Effector memory CD4-positive, alpha-beta T cell (primary cell): ENCODE measurements at regions not wholly inside any gene's neighbourhood (a gene's known extent, or its start where the extent isn't known, plus 50 kb on each side); places are given as distances from the start of the nearest gene placed in this dataset.
"Not testable (repeated sequence)": the region's sequence is repeated elsewhere in the genome, so short reads cannot be mapped to it uniquely, and the experiment has no call there.

Experiments
- DNase-seq, 3 donors: peaks; one replicate each; pipeline ENCODE4 v3.0.0-alpha.2; 2020
- H3K27ac ChIP-seq: 2 replicates; pipeline ENCODE4 v1.7.0; 2013; ENCODE audit warnings: mild to moderate bottlenecking, low read length, moderate library complexity; ENCODE audit not compliant: insufficient read depth, poor library complexity, severe bottlenecking
- H3K27me3 ChIP-seq: replicated peaks from 2 replicates; pipeline ENCODE4 v1.7.0; 2013; ENCODE audit warnings: mild to moderate bottlenecking, low read length; ENCODE audit not compliant: insufficient read depth, control insufficient read depth, poor library complexity, severe bottlenecking
- H3K36me3 ChIP-seq: 2 replicates; pipeline ENCODE4 v1.7.0; 2013; ENCODE audit warnings: mild to moderate bottlenecking, low read length, moderate library complexity; ENCODE audit not compliant: control insufficient read depth, insufficient read depth
- H3K4me1 ChIP-seq: 2 replicates; pipeline ENCODE4 v1.7.0; 2013; ENCODE audit warnings: low read length, mild to moderate bottlenecking; ENCODE audit not compliant: control insufficient read depth, insufficient read depth, poor library complexity, severe bottlenecking
- H3K4me3 ChIP-seq: 2 replicates; pipeline ENCODE4 v1.7.0; 2013; ENCODE audit warnings: low read length, low read depth, mild to moderate bottlenecking; ENCODE audit not compliant: insufficient read depth, poor library complexity, severe bottlenecking
- H3K9me3 ChIP-seq: 2 replicates; pipeline ENCODE4 v1.7.0; 2013; ENCODE audit warnings: mild to moderate bottlenecking, low read length, moderate library complexity; ENCODE audit not compliant: control insufficient read depth

DNA sequence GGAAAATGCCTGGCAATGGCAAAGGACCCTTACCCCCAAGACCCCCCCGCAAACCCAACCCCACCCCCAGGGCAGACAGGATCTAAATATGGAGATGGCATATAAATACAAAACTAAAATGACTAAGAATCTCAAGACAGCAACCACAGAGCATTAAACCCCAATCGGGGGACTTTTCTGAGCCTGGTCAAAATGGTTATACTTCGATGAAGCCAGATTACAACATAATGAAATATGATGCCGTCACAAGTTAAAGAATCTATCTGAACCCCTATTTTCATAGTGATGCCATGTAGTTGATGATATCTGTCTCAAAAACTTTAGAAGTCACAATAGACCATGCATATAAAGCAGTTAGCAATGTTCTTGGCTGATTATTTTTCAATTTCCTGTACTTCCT lies 223.6 kb downstream of the CGGBP1 start:
- Histone ChIP-seq H3K4me1 (no peaks in the 10 kb centered on the region), H3K4me3 (no peak overlapping the region), H3K36me3 (no peaks in the 10 kb centered on the region), H3K27me3 (no peaks in the 10 kb centered on the region), H3K9me3 (no peaks in the 10 kb centered on the region), H3K27ac (no peak overlapping the region)
- DNase-seq: no peak

DNA sequence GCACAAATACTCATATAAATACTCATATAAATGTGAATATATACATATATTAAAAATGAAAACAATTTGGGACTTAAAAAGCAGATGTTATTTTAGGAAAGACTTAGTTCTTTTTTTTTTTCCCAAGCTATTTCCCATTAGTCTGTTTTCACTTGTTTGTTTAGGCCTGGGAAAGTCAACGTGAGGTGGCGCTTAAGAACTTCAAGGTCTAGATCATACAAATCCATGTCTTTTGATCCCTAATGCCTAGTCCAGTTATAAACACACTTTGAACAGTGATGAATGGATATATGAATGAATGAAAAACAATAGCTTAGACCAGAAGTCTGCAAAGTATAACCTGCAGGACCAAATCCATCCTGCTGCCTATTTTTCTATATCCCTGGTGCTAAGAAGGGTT lies 224.5 kb downstream of the CGGBP1 start:
- DNase-seq: no peak
- no peaks in the 10 kb centered on the region for H3K9me3 ChIP-seq
- H3K27me3 ChIP-seq: no peaks in the 10 kb centered on the region
- H3K4me1 ChIP-seq: no peaks in the 10 kb centered on the region
- H3K36me3 ChIP-seq: no peaks in the 10 kb centered on the region
- no peak overlapping the region for H3K27ac ChIP-seq
- H3K4me3 ChIP-seq: no peak overlapping the region

DNA sequence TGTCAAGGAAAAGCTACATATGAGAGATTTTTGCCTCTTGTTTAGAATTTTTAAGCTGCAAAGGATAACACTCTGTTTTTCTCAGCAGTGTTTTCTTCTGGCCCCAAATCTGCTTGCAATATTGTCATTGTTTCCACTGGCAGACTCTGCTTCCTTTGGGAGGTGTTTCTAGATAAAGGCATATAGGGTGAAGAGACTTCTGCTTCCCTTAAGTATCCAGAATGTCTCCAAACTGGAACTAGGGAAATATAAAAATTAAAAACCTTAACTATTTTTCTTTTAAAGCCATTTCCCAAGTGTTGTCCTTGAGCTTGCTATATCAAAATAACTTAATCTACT lies 225.8 kb downstream of the CGGBP1 start:
- no peak overlapping the region for H3K4me3 ChIP-seq
- H3K36me3 ChIP-seq: no peaks in the 10 kb centered on the region
- H3K27ac ChIP-seq: no peak overlapping the region
- no peaks in the 10 kb centered on the region for H3K4me1 ChIP-seq
- no peaks in the 10 kb centered on the region for H3K9me3 ChIP-seq
- H3K27me3 ChIP-seq: no peaks in the 10 kb centered on the region
- no peak for DNase-seq

DNA sequence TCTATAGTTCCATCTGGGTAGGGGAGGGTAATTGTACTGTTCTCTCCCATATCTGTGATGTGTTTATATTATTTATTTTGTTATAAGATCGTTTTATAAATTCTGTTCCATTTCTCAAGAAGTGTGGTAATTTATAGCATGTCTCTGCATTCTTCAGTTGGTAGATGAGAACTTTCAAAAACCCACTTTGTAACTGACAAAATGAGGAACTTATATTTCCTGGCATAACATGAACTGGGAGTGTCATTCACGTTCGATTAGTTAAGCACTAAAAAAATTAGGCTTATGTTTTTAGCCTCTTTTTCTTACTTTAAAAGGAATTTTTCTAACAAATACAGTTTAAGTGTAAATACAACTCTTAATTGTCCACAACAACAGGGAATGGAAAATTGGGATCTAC lies 230.8 kb downstream of the CGGBP1 start:
- Histone ChIP-seq H3K4me1 (no peaks in the 10 kb centered on the region), H3K36me3 (no peaks in the 10 kb centered on the region), H3K27me3 (no peaks in the 10 kb centered on the region), H3K27ac (no peak overlapping the region), H3K9me3 (no peaks in the 10 kb centered on the region), H3K4me3 (no peak overlapping the region)
- no peak for DNase-seq

DNA sequence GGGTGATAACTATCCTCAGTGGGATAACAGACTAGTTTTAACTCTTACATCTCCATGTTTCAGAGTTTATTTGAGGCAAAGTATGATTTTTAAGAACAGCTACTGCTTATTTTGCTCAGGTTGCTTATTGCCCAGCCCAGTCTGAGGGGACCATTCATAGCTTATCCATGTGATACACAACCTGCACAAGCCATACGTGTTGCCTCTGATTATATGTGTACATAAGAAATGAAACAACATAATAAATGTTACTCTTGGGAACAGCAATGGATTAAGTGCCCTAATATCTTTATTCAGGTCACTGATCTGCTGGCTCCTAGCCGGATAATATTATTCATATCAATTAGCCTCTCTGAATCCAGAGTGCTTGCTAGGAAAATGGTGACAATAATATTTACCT lies 236.2 kb downstream of the CGGBP1 start:
- Histone ChIP-seq H3K36me3 (no peaks in the 10 kb centered on the region), H3K9me3 (no peaks in the 10 kb centered on the region), H3K27ac (no peak overlapping the region), H3K4me1 (no peaks in the 10 kb centered on the region), H3K27me3 (no peaks in the 10 kb centered on the region), H3K4me3 (no peak overlapping the region)
- DNase-seq: no peak

DNA sequence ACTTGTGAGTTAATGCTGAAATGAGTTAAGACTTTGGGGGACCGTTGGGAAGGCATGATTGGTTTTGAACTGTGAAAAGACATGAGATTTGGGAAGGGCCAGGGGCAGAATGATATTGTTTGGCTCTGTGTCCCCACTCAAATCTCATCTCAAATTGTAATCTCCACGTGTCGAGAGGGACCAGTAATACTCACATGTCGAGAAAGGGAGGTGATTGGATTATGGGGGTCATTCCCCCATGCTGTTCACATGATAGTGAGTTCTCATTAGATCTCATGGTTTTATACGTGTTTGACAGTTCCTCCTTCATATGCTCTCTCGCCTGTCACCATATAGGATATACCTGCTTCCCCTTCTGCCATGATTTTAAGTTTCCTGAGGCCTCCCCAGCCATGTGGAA lies 245.3 kb downstream of the CGGBP1 start:
- DNase-seq, H3K9me3 ChIP-seq, H3K36me3 ChIP-seq, H3K27ac ChIP-seq, H3K27me3 ChIP-seq, H3K4me1 ChIP-seq, H3K4me3 ChIP-seq: not testable (repeated sequence)

DNA sequence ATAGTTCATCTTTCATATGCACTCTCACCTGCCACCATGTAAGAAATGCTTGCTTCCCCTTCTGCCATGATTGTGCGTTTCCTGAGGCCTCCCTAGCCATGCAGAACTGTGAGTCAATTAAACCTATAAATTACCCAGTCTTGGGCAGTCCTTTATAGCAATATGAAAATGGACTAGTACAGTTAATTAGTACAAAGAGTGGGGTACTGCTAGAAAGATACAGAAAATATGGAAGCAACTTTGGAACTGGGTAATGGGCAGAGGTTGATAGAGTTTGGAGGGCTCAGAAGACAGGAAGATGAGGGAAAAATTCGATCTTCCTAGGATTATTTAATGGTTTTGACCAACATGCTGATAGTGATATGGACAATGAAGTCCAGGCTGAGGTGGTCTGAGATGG lies 246.9 kb downstream of the CGGBP1 start:
- H3K27me3 ChIP-seq: no peaks in the 10 kb centered on the region
- no peaks in the 10 kb centered on the region for H3K36me3 ChIP-seq
- no peaks in the 10 kb centered on the region for H3K9me3 ChIP-seq
- H3K4me1 ChIP-seq: no peaks in the 10 kb centered on the region
- no peak for DNase-seq
- H3K4me3 ChIP-seq: no peak overlapping the region
- no peak overlapping the region for H3K27ac ChIP-seq

DNA sequence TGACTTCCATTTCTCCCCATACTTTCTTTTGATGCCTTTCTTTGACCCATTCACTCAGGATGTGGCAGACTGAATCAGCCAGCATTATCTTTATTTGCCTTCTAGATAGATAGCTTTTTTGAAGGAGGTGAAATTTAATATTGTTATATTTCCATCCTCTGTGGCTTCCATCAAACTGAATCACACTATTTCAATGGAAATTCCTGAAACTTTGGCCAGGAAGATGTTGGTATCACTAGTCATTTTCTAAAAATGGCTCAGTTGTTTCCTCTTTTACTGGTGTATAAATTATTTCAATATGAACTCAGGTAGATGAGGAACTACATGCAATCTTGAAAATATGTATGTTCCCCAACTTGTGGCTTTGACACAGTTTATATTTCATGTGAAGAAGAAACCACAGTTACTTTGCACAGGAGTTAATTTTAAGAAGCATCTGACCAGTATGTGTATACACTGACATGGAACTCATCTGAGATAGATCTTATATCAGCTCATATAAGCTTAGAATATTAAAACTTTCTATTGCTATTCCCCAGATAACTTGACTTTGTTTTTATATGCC lies 248.3 kb downstream of the CGGBP1 start:
- Histone ChIP-seq H3K4me1 (no peaks in the 10 kb centered on the region), H3K4me3 (no peak overlapping the region), H3K27ac (no peak overlapping the region), H3K9me3 (no peaks in the 10 kb centered on the region), H3K27me3 (no peaks in the 10 kb centered on the region), H3K36me3 (no peaks in the 10 kb centered on the region)
- no peak for DNase-seq

DNA sequence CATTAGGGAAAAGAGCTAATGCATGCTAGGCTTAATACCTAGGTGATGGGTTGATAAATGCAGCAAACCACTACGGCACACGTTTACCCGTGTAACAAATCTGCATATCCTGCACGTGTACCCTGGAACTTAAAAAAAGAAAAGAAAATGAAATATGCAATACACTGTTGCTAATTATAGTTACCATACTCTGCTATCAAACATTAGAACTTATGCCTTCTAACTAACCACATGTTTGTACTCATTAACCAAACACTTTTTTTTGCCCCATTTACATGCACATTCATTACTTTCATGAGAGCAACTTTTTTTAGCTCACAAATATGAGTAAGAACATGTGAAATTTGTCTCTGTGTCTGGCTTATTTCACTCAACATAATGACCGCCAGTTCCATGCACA lies 253.1 kb downstream of the CGGBP1 start:
- no peak for DNase-seq
- H3K4me3 ChIP-seq: no peak overlapping the region

DNA sequence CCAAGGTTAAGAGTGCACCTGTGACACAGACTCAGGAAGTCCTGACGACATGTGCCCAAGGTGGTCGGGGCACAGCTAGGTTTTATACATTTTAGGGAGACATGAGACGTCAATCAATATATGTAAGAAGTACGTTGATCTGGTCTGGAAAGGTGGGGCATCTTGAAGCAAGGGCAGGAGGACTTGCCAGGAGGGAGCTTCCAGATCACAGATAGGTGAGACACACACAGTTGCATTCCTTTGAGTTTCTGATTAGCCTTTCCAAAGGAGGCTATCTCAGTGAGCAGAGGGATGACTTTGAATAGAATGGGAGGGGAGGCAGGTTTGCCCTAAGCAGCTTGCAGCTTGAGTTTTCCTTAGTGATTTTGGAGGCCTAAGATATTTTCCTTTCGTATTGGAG lies 257.4 kb downstream of the CGGBP1 start:
- Histone ChIP-seq H3K36me3 (no peaks in the 10 kb centered on the region), H3K27ac (no peak overlapping the region), H3K27me3 (peaks cover 7% of the 10 kb centered on the region), H3K4me3 (no peak overlapping the region), H3K9me3 (no peaks in the 10 kb centered on the region), H3K4me1 (no peaks in the 10 kb centered on the region)
- DNase-seq: no peak

More for the DNA sequence above, 253.1 kb downstream of the CGGBP1 start:
- peaks cover 2% of the 10 kb centered on the region for H3K27me3 ChIP-seq
- H3K27ac ChIP-seq: no peak overlapping the region
- H3K36me3 ChIP-seq: no peaks in the 10 kb centered on the region
- H3K4me1 ChIP-seq: no peaks in the 10 kb centered on the region
- no peaks in the 10 kb centered on the region for H3K9me3 ChIP-seq

DNA sequence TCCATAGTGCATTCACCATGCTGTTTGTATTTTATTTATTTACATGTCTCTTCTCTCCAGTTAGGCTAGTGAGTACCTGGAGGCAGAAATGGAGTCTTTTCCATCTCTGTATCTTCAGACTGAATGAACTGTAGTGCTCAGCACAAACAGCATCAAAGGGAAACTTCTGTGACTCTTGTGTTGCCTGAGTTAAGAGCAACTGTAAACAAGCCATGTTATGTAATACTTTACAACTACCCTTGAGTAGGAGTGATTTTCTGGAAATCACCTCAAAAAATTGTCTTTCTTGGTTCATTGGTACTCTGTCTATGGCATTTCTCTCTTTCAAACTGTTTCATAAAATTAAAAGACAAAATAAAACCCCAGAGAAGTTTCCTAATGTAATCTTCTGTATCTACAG lies 258.3 kb downstream of the CGGBP1 start:
- Histone ChIP-seq H3K4me1 (no peaks in the 10 kb centered on the region), H3K27me3 (peaks cover 8% of the 10 kb centered on the region), H3K9me3 (no peaks in the 10 kb centered on the region), H3K27ac (no peak overlapping the region), H3K36me3 (no peaks in the 10 kb centered on the region), H3K4me3 (no peak overlapping the region)
- DNase-seq: no peak
